T-helper 9 cell (primary cell): ENCODE measurements at regions not wholly inside any gene's neighbourhood (a gene's known extent, or its start where the extent isn't known, plus 50 kb on each side); places are given as distances from the start of the nearest gene placed in this dataset.
A peak's percentile ranks its signal among the peaks of the same experiment; 100 is the strongest.

Experiments
- DNase-seq: peaks from one replicate; pipeline ENCODE4 v3.0.0-alpha.2; 2020

DNA sequence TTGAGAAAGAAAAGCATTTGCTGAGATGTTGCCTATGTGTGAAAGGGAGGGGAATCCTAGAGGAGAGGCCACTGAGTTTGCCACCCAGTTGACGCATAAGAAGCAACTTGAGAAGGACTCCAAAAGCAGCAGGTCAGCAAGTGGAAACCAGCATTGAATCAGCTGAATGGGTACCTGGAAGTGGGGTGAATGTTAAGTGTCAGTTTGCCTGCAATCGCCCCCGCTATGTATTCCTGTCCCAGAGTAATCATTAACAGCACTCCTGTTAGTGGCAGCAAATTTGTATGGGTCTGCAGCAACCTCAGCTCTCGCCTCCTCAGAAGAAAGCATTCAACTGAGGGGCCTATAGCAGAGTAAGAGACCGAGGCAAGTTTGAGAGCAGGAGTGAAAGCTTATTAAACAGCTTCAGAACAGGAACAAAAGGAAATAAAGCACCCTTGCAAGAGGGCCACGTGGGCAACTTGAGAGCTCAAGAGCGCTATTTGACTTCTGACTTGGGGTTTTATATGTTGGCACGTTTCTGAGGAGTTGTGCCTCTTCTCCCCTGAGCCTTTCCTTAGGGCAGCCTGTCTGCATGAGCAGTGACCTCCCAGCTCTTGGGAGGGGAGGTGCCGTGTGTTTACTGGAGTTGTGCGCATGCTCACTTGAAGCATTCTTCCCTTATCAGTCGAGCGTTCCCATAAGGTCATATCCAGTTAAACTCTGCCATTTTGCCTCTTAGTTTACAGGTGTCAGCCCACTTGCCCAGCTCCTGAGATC, 122.6 kb upstream of the PHACTR1 start:
- DNase-seq, result no peak

GRCh38 chr6:12594530-12594893, 122.1 kb upstream of the PHACTR1 start:
- no peak for DNase-seq

DNA sequence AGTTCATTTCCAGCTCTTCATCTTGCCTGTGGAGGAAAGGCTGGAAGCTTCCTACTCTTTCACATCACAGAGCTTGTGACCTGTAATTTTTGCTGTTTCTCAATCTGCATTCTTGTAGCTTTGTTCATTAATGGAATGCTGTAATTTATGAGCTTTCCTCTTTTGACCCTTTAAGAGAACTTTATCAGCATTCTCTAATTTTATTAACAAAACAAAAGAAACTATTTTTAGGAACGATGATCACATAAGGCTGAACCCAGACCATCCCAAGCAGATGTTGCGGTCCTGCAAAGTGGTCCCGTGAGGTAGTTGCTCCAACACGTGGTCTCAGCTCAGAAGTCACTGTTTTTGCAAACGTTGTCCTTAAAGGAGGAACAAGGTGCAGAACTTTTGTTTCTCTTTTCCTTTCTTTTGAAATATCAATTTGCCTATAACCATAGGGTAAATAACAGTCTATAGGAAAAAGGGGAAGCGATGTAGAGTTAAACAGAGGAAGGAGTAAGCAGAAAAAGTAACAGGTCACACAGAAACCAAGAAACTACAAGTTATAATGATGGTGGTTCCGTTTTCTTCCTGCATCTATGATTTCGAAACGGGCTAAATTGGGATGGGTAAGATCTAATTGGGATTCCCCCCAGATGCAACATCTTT, 121.3 kb upstream of the PHACTR1 start:
- DNase-seq, result no peak

DNA sequence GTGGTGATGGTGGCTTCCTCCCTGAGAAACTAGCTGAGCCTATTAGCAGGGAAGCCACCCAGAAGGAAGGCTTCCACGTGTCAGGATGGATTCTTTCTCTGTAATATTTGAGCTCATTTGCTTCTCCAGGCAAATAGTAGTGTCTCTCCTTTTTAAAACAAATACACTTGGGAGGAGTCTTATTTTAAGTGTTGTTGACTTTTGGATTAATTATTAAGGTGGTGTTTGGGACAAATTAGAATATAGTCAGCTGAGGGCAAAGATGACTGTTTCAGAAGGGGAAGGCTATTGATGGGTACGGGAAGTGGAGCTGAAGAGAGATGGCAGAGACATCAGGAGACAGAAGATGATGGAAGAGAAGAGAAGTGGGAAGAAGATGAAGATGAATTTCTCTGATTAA, 119.8 kb upstream of the PHACTR1 start:
- no peak for DNase-seq

DNA sequence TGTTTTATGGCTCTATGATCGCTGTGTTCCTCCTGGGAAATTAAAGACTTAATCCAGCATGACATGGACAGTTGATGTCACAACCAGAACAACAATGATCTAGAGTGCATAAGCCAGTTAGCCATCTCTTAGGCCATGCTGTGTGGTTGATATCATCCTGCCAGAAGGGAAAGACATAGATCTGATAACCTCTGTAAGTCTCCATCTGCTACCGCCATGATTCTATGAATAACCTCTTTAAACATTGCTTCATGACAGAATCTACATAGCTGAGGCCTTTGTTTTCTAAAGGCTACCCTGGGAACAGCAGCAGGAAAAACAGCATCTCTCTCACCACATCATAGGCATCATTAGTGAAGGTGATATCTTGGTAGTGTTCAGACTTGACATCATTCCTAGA, 117.6 kb upstream of the PHACTR1 start:
- no peak for DNase-seq

GRCh38 chr6:12601881-12602280, 114.7 kb upstream of the PHACTR1 start:
- no peak for DNase-seq

DNA sequence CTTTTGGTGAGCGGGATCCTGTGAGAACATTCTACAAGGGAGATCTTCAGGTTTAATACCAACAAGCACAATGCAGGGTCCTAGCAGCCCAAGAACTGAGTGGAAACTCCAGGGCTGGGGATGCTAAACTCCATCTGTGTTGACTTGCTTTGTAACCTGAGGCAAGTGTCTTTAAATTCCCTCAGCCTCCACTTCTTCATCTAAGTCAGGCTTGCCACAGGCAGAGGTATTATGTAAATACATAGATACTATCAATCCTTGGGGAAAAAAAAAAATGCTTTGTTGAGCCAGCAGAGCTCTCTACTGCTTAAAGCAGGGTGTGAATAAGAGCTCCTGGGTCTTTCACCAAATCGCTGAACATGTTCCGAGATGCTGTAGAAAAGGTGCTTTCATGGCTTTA, 114.2 kb upstream of the PHACTR1 start:
- no peak for DNase-seq

GRCh38 chr6:12602951-12603672, 113.5 kb upstream of the PHACTR1 start:
- no peak for DNase-seq

- DNase-seq, result no peak
Observed at GRCh38 chr6:12603673-12604049, 112.9 kb upstream of the PHACTR1 start.

DNA sequence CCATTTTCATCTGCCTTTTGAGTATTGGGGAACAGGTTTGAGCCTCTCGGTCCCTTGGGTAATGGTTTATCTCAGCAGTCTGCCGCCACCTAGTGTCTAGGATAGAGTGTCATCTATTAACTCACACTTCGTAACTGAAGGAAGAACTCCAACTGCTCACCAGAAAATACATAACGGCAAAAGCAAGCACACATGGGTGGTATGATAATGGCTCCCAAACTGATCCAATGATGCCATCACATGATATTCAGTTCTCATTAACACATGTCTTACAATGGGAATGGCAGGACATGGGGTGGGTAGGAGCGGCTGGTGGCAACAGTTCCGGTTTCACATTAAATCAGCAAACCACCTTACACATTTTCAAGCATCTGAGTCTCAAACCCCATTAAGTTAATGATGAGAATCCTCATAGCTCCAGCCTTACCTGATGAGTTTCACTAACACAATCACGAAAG, 110.7 kb upstream of the PHACTR1 start:
- peak; percentile 2 for DNase-seq

GRCh38 chr6:12606616-12607015, 110.0 kb upstream of the PHACTR1 start:
- DNase-seq, result no peak

DNA sequence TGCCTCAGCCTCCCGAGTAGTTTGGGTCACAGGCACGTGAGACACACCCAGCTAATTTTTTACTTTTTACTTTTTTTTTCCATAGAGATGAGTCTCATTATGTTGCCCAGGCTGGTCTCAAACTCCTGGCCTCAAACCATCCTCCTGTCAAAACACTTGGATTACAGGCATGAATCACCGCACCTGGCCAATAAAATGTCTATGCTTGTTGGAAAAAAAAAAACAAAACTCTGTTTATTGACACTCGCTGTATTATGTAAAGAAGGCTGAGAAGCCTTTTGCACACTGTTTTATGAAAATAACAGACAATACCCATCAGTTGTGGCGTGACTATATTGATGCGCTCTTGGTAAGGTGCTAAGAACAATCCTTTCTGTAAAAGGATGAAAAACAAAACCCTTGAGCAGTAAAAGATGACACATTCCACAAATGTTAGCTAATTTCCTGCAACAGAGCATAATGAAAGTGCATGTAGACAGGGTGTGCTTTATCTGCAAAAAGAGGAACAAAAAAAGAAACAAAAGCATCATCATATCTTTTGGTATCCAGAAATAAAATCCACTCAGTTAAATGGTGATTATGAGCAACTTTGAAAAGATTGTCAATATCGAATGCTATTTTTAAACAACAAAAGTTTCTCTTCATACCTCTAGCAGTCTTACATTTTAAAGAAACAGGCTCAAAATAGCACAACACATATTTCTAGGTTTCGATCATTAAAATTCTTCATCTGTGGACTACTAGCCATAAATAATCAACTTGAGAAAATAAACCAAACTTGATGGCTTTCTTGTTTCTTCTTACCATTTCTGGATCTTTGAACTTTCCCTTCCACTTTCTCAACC, 108.3 kb upstream of the PHACTR1 start:
- no peak for DNase-seq

- no peak for DNase-seq
Observed at GRCh38 chr6:12608874-12609273, 107.7 kb upstream of the PHACTR1 start.

GRCh38 chr6:12609751-12610150, 106.8 kb upstream of the PHACTR1 start:
- no peak for DNase-seq

DNA sequence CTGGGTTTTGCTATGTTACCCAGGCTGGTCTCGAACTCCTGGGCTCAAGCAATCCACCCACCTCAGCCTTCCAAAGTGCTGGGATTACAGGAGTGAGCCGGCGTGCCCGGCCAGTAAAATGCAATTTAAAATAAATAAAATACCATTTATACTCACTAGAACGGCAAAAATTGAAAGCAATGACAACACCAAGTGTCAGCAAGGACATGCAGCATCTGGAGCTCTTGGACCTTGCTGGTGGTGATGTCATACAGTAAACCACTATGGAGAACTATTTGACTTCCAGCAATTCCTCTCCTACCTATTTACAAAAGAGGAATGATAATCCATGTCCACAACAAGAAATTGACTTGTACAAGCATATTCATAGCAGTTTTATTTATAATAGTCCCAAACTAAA, 105.7 kb upstream of the PHACTR1 start:
- no peak for DNase-seq

- DNase-seq, result no peak
Observed at GRCh38 chr6:12613811-12614210, 102.8 kb upstream of the PHACTR1 start.

- DNase-seq, result no peak
Observed at GRCh38 chr6:12614456-12614855, 102.1 kb upstream of the PHACTR1 start.

DNA sequence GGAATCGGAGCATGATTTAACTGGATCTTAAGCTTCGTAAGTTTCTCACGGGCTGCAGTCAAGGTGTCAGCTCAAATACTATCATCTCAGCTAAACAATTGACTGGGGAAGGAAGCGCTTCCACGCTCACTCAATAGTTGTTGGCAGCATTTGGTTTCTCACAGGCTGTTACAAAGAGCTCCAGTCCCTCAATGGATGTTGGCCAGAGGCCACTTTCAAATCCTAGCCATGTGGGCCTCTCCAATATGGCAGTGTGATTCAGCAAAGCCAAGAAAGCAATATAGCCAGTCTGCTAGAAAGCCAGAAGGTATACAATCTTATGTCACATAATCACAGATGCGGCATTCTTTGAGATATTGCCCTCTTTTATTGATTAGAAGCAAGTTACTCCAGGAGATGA, 98.3 kb upstream of the PHACTR1 start:
- DNase-seq, result no peak

DNA sequence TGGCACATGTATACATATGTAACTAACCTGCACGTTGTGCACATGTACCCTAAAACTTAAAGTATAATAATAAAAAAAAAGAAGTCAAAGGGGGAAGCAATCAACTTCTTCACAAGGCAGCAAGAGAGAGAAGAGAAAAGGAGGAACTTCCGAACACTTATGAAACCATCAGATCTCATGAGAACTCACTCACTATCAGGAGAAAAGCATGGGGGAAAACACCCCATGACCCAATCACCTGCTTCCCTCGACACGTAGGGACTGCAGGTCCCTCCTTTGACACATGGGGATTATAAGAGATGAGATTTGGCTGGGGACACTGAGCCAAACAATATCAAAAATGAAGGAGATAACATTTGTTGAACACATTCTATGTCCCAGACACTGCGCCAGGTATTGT, 94.8 kb upstream of the PHACTR1 start:
- DNase-seq, result no peak

DNA sequence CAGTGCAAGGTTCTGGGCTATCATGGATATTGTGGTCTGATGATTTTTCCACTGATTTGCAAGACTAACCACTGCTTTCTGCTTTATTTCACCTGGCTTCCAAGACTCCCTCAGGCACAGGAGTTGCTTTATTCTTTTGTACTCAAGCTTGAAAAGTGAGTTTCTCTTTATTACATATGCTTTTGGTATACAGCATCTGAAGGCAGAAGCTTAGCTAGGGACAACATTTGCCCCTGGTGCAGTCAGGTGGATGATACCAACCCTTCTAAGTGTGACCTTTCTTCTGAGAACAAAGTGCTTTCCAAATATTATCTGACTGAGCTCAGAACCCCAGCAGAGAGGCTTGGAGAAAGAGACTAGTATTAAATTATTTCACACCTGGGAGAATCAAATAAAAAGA, 94.0 kb upstream of the PHACTR1 start:
- no peak for DNase-seq

DNA sequence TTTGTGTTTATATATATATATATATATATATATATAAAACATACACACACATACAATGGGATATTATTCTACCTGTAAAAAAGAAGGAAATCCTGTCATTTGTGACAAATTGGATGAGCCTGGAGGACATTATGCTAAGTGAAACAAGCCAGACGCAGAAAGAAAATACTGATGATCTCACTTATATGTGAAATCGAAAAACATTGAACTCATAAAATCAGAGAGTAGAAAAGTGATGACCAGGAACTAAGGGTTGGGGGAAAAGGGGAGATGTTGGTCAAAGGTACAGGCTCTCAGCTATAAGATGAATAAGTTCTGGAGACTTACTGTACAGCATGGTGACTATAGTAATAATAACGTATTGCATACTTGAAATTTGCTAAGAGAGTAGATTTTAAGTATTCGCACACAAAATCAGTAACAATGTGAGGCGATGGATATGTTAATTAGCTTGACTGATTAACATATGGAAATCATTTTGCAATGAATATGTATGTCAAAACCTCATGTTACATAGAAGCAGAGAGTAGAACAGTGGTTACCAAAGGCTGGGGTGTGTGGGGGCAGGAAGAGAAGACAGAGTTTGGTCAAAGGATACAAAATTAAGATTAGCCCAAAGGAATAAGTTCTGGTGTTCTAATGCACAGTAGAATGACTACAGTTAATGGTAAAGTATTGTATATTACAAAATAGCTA, 92.3 kb upstream of the PHACTR1 start:
- no peak for DNase-seq

DNA sequence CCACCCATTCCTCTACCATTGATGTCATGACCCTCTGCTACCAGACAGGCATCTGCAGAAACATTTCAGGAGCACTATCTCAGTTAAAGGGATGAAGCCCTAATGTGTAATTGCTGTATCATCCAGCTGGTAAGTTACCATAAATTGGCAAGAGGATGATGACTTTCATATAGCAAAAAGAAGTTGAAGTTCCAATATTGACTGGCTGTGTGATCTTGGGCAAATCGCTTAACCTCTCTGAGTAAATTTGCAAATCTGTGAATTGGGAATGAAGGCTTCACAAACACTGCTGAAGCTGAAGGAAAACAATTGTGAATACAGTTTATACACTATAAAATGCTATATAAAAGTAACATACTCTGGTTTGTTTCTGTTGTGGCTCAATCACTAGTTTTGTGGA, 89.5 kb upstream of the PHACTR1 start:
- DNase-seq, result no peak

DNA sequence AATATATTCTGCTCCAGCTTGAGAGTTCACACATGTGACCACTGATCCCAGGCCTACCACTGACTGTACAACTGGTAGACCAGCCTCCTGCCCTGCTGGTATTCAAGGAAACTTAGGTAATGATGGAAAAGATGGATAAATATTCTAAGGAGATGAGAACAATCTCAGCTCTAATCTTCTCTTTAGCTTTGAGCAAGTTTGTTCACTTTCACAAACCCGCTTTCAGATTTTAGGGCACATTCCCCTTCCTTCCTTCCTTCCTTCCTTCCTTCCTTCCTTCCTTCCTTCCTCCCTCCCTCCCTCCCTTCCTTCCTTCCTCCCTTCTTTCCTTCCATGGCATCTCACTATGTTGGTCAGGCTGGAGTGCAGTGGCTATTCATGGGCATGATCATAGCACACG, 88.2 kb upstream of the PHACTR1 start:
- no peak for DNase-seq
